Upper lobe of right lung (tissue), 1 donor: ENCODE measurements at regions not wholly inside any gene's neighbourhood (a gene's known extent, or its start where the extent isn't known, plus 50 kb on each side); places are given as distances from the start of the nearest gene placed in this dataset.

ENCODE experiments used
- ATAC-seq: fragments of 200-7000 bp; cut with Tn5 transposase; one replicate; pipeline ENCODE4 v1.9.1; 2020; ENCODE audit warnings: mild to moderate bottlenecking, moderate library complexity
- DNase-seq: peaks from one replicate; pipeline ENCODE4 v3.0.0-alpha.2; 2020
- H3K27ac ChIP-seq: fragments of 200-600 bp; one replicate; pipeline ENCODE4 v1.8.0; 2022
- H3K27me3 ChIP-seq: fragments of 200-600 bp; one replicate; pipeline ENCODE4 v1.8.0; 2022; ENCODE audit warnings: mild to moderate bottlenecking
- H3K36me3 ChIP-seq: fragments of 200-600 bp; one replicate; pipeline ENCODE4 v1.8.0; 2022
- H3K4me1 ChIP-seq: fragments of 200-600 bp; one replicate; pipeline ENCODE4 v1.8.0; 2022
- H3K4me3 ChIP-seq: fragments of 200-600 bp; one replicate; pipeline ENCODE4 v1.8.0; 2022; ENCODE audit warnings: mild to moderate bottlenecking
- H3K9me3 ChIP-seq: fragments of 200-600 bp; one replicate; pipeline ENCODE4 v1.8.0; 2022
- CTCF ChIP-seq: fragments of 200-600 bp; IDR thresholded peaks from one replicate; pipeline ENCODE4 v1.8.0; 2022; ENCODE audit warnings: antibody characterized with exemption
- intact Hi-C: fragments of 100-400 bp; cut with DNase I; formaldehyde crosslinking; loops from one replicate; pipeline ENCODE4 v1.11.0; 2022
- donor health status: DM: no; HTN: yes; CAD: no; lungs with severe emphysema.

DNA sequence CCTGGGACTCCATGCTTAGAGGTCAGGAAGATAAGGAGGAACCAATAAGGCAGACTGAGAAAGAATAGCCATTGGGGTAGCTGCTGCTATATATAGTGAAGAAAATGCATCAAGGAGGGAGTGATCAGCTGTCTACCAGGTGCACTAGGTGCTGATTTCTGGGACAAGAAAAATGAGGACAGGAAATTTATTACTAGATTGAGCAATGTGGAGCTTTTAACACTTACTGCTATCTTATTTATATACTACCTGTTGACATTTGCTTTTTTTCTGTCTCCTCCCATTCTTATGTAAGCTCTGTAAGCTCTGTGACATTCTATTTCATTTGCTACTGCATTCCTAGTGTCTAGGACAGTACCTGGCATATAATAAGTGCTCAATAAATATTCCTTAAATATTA, 53.7 kb upstream of the DHX40 start:
- Histone ChIP-seq H3K36me3 (no peaks in the 10 kb centered on the region), H3K27me3 (no peaks in the 10 kb centered on the region), H3K9me3 (no peaks in the 10 kb centered on the region), H3K4me3 (no peak overlapping the region), H3K27ac (no peak overlapping the region), H3K4me1 (peaks cover 26% of the 10 kb centered on the region)
- ATAC-seq (no peak), DNase-seq (no peak)
- intact Hi-C loops: no loop called here
- TF ChIP-seq CTCF: no peak

DNA sequence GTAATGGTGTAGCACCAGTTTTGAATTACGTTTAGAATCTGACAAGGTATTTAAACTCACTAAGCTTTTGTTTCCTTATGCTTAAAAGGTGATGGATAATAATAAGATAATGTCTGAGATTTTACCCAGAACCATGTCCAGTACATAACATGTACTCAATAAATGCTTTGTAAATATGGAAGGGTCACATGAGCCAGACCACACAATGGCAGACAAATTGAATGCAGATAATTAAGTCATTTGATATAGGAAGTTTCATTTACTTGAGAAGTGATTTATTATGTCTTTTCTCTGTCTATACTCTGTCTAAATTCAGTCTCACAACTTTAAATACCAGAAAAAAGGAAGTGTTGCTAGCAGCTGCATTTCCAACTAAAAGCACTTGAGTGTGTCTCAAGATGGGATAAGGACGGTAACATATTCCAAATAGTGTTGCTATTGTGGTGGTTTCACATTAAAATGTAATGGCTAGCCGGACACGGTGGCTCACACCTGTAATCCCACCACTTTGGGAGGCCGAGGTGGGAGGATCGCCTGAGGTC, 52.5 kb upstream of the DHX40 start:
- Histone ChIP-seq H3K4me1 (peaks cover 26% of the 10 kb centered on the region), H3K36me3 (no peaks in the 10 kb centered on the region), H3K9me3 (no peaks in the 10 kb centered on the region), H3K27me3 (no peaks in the 10 kb centered on the region), H3K27ac (no peak overlapping the region), H3K4me3 (no peak overlapping the region)
- intact Hi-C loops: no loop called here
- ATAC-seq (no peak), DNase-seq (no peak)
- TF ChIP-seq CTCF: no peak

DNA sequence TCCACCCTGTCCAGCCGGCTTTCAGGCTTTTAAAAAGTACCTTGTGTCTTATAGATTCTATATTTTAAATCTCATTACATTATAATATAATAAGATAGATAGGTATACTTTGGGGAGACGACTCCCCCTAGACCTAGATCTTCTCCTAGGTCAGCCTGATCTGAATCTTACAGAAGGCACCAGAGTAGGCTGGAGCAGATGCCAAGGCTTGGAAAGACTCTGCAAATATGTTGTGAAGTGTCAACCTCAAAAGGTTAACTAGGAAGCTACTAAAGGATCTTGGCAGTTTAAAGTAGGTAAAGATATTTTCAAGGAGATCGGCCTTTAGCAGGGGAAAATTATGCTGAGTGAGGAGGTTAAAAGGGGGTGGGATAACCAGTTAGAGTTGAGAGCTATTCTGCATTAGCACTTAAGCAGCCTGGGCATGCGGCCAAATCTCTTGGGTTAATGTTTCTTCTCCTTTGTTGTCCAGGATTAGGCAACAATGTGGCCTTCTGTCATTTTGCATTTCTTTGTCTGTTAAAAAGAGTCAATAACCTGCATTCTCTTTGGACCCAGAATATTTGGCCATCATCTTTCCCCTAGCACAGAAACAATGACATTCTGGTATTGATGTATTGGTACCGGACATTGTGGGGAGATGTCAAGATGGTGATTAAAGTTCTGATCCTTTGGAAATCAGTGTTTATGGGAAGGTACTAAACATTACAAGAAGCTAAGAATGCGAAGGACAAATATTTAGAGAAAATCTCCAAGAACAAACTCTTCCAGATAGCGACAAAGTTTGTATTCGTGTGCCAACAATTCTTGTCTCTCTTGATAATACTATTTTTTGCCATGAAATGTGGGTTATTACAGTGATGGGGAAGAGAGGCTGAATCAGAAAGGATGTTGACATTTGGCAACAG, 51.2 kb upstream of the DHX40 start:
- DNase-seq (peak; percentile 90), ATAC-seq (peak; percentile 88)
- TF ChIP-seq CTCF: no peak
- Histone ChIP-seq H3K27me3 (no peaks in the 10 kb centered on the region), H3K36me3 (no peaks in the 10 kb centered on the region), H3K27ac (peak overlapping the region; percentile 31), H3K9me3 (no peaks in the 10 kb centered on the region), H3K4me1 (peaks cover 26% of the 10 kb centered on the region), H3K4me3 (no peak overlapping the region)
- intact Hi-C loops: no loop called here
